ENCODE measurements at regions not wholly inside any gene's neighbourhood (a gene's known extent, or its start where the extent isn't known, plus 50 kb on each side); places are given as distances from the start of the nearest gene placed in this dataset.

DNA sequence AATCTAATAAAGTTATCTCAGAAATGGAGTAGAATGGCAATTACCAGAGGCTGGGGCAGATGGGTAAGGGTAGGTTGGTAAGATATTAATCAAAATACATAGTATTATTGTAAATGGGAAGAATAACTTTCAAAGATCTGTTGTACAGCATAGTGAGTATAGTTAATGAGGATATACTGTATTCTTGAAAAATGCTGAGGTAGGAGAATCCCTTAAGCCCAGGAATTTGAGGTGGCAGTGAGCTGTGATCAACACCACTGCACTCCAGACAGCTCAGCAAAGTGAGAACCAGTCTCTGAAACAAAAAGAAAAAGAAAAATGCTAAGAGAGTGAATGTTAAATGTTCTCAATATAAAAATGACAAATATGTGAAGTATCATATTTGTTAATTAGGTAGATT lies 1033.7 kb downstream of the KCNT2 start:
- TF ChIP-seq, protein P1, sequence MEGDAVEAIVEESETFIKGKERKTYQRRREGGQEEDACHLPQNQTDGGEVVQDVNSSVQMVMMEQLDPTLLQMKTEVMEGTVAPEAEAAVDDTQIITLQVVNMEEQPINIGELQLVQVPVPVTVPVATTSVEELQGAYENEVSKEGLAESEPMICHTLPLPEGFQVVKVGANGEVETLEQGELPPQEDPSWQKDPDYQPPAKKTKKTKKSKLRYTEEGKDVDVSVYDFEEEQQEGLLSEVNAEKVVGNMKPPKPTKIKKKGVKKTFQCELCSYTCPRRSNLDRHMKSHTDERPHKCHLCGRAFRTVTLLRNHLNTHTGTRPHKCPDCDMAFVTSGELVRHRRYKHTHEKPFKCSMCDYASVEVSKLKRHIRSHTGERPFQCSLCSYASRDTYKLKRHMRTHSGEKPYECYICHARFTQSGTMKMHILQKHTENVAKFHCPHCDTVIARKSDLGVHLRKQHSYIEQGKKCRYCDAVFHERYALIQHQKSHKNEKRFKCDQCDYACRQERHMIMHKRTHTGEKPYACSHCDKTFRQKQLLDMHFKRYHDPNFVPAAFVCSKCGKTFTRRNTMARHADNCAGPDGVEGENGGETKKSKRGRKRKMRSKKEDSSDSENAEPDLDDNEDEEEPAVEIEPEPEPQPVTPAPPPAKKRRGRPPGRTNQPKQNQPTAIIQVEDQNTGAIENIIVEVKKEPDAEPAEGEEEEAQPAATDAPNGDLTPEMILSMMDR (conservative IDR thresholded peaks at IDR 0.05), result no peak
- no peaks in the 10 kb centered on the region for H3K9me3 ChIP-seq (ENCODE audit: control insufficient read depth, low read length)
- H3K36me3 ChIP-seq (ENCODE audit: control insufficient read depth, insufficient read depth, low read length), result no peaks in the 10 kb centered on the region
- no peaks in the 10 kb centered on the region for H3K4me1 ChIP-seq (ENCODE audit: control insufficient read depth, insufficient read depth, low read length)
- Mint-ChIP-seq H3K4me3 (no peak overlapping the region), H3K27ac (no peak overlapping the region), H3K9me3 (no peaks in the 10 kb centered on the region), H3K27me3 (ENCODE audit: insufficient read depth) (no peaks in the 10 kb centered on the region), H3K4me1 (no peaks in the 10 kb centered on the region), H3K36me3 (ENCODE audit: low read depth) (no peaks in the 10 kb centered on the region)
- DNase-seq, result no peak
- no peaks in the 10 kb centered on the region for H3K27me3 ChIP-seq (ENCODE audit: control insufficient read depth, insufficient read depth, low read length, poor library complexity, severe bottlenecking)
- no peak overlapping the region for H3K27ac ChIP-seq (ENCODE audit: low read depth, low read length)
- no peak overlapping the region for H3K4me3 ChIP-seq (ENCODE audit: low read length)
- H3K9ac ChIP-seq (ENCODE audit: extremely low read depth, low read length, poor library complexity, severe bottlenecking), result no peak overlapping the region

DNA sequence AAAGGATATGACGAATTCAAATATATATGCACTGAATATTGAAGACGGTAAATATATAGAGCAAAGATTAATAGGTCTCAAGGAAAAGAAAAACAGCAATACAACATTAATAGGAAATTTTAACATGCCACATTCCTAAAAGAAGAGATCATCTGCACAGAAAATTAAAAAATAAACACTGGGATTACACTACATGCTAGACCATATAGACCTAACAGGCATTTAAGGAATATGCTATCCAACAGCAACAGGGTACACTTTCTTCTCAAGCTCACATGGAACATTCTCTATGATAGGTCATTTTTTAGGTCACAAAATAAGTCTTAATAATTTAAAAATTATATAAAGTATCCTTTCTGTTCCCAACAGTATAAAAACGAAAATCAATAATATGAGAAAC lies 1038.3 kb downstream of the KCNT2 start:
- Mint-ChIP-seq H3K4me3 (no peak overlapping the region), H3K4me1 (no peaks in the 10 kb centered on the region), H3K27ac (no peak overlapping the region), H3K36me3 (ENCODE audit: low read depth) (no peaks in the 10 kb centered on the region), H3K27me3 (ENCODE audit: insufficient read depth) (no peaks in the 10 kb centered on the region), H3K9me3 (no peaks in the 10 kb centered on the region)
- TF ChIP-seq, protein P1 (conservative IDR thresholded peaks at IDR 0.05), result no peak
- 90% methylated on average over 2 of the region's 3 CpGs; no CpG with 5 or more reads in 1 of the 2 experiments for WGBS, 2 experiments (ENCODE audit: insufficient coverage in 1 of 2, insufficient read length in 1 of 2)
- H3K36me3 ChIP-seq (ENCODE audit: control insufficient read depth, insufficient read depth, low read length), result no peaks in the 10 kb centered on the region
- H3K27me3 ChIP-seq (ENCODE audit: control insufficient read depth, insufficient read depth, low read length, poor library complexity, severe bottlenecking), result no peaks in the 10 kb centered on the region
- no peak overlapping the region for H3K4me3 ChIP-seq (ENCODE audit: low read length)
- DNase-seq, result no peak
- no peak overlapping the region for H3K27ac ChIP-seq (ENCODE audit: low read depth, low read length)
- no peaks in the 10 kb centered on the region for H3K4me1 ChIP-seq (ENCODE audit: control insufficient read depth, insufficient read depth, low read length)
- no peaks in the 10 kb centered on the region for H3K9me3 ChIP-seq (ENCODE audit: control insufficient read depth, low read length)
- H3K9ac ChIP-seq (ENCODE audit: extremely low read depth, low read length, poor library complexity, severe bottlenecking), result no peak overlapping the region

DNA sequence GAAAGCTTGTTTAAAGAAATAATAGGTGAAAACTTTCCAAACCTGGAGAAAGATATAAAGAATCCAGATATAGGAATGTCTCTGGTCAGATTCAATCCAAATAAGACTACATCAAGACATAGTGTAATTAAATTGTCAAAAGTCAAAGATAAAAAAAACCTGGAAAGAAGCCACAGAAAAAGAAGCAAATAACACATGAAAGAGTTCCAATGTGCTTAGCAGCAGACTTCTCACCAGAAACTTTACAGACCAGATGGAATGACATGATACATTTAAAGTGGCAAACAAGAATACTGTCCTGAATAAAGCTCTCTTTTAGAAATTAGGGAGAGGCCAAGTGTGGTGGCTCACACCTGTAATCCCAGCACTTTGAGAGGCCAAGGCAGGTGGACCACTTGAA lies 1039.9 kb downstream of the KCNT2 start:
- no peak overlapping the region for H3K27ac ChIP-seq (ENCODE audit: low read depth, low read length)
- TF ChIP-seq, protein P1 (conservative IDR thresholded peaks at IDR 0.05), result no peak
- Mint-ChIP-seq H3K4me3 (no peak overlapping the region), H3K4me1 (no peaks in the 10 kb centered on the region), H3K27ac (no peak overlapping the region), H3K27me3 (ENCODE audit: insufficient read depth) (no peaks in the 10 kb centered on the region), H3K36me3 (ENCODE audit: low read depth) (no peaks in the 10 kb centered on the region), H3K9me3 (no peaks in the 10 kb centered on the region)
- H3K36me3 ChIP-seq (ENCODE audit: control insufficient read depth, insufficient read depth, low read length), result no peaks in the 10 kb centered on the region
- H3K4me1 ChIP-seq (ENCODE audit: control insufficient read depth, insufficient read depth, low read length), result no peaks in the 10 kb centered on the region
- no peaks in the 10 kb centered on the region for H3K9me3 ChIP-seq (ENCODE audit: control insufficient read depth, low read length)
- DNase-seq, result no peak
- no peaks in the 10 kb centered on the region for H3K27me3 ChIP-seq (ENCODE audit: control insufficient read depth, insufficient read depth, low read length, poor library complexity, severe bottlenecking)
- no peak overlapping the region for H3K4me3 ChIP-seq (ENCODE audit: low read length)
- H3K9ac ChIP-seq (ENCODE audit: extremely low read depth, low read length, poor library complexity, severe bottlenecking), result no peak overlapping the region
